H9 (cell line): ENCODE measurements at regions not wholly inside any gene's neighbourhood (a gene's known extent, or its start where the extent isn't known, plus 50 kb on each side); places are given as distances from the start of the nearest gene placed in this dataset.

ENCODE experiments used
- DNase-seq: peaks from one replicate; pipeline ENCODE4 v3.0.0-alpha.2; 2017
- H2AFZ ChIP-seq: one replicate; pipeline ENCODE4 v1.6.1; 2013; ENCODE audit warnings: mild to moderate bottlenecking, low read length, control low read depth, moderate library complexity
- H2AK5ac ChIP-seq: 2 replicates; pipeline ENCODE4 v1.6.1; 2013; ENCODE audit warnings: low read length, control low read depth, mixed read lengths; ENCODE audit not compliant: insufficient read length
- H2BK120ac ChIP-seq: one replicate; pipeline ENCODE4 v1.6.1; 2013; ENCODE audit warnings: low read depth, mild to moderate bottlenecking, low read length, control low read depth, inconsistent platforms; ENCODE audit not compliant: poor library complexity, severe bottlenecking
- H2BK12ac ChIP-seq: 2 replicates; pipeline ENCODE4 v1.6.1; 2013; ENCODE audit warnings: low read length, control low read depth, mixed read lengths, low read depth; ENCODE audit not compliant: insufficient read length
- H2BK15ac ChIP-seq: 2 replicates; pipeline ENCODE4 v1.6.1; 2013; ENCODE audit warnings: low read depth, low read length, control low read depth
- H2BK20ac ChIP-seq: one replicate; pipeline ENCODE4 v1.6.1; 2013; ENCODE audit warnings: low read depth, mild to moderate bottlenecking, low read length, control low read depth, inconsistent platforms; ENCODE audit not compliant: poor library complexity, severe bottlenecking
- H2BK5ac ChIP-seq: 2 replicates; pipeline ENCODE4 v1.6.1; 2013; ENCODE audit warnings: low read length, control low read depth, mixed read lengths; ENCODE audit not compliant: insufficient read length
- H3K14ac ChIP-seq: 2 replicates; pipeline ENCODE4 v1.6.1; 2013; ENCODE audit warnings: low read length, control low read depth; ENCODE audit not compliant: insufficient read depth
- H3K18ac ChIP-seq: 2 replicates; pipeline ENCODE4 v1.6.1; 2013; ENCODE audit warnings: low read depth, mild to moderate bottlenecking, mixed read lengths, low read length, control low read depth; ENCODE audit not compliant: insufficient read length
- H3K23ac ChIP-seq: 2 replicates; pipeline ENCODE4 v1.6.1; 2013; ENCODE audit warnings: low read length, control low read depth, mixed read lengths, low read depth; ENCODE audit not compliant: insufficient read length
- H3K23me2 ChIP-seq: 2 replicates; pipeline ENCODE4 v1.6.1; 2013; ENCODE audit warnings: low read depth, mild to moderate bottlenecking, mixed read lengths, low read length, control low read depth; ENCODE audit not compliant: insufficient read length, poor library complexity, severe bottlenecking
- H3K27ac ChIP-seq: 2 replicates; pipeline ENCODE4 v1.5.1; 2013; ENCODE audit warnings: low read length, control low read depth, mixed read lengths, low read depth; ENCODE audit not compliant: insufficient read length
- H3K27me3 ChIP-seq: 2 replicates; pipeline ENCODE4 v1.6.1; 2013; ENCODE audit warnings: low read length, control low read depth, inconsistent platforms; ENCODE audit not compliant: insufficient read depth
- H3K4ac ChIP-seq: 2 replicates; pipeline ENCODE4 v1.6.1; 2013; ENCODE audit warnings: low read depth, mild to moderate bottlenecking, control low read depth, inconsistent platforms, low read length, moderate library complexity
- H3K4me1 ChIP-seq: 2 replicates; pipeline ENCODE4 v1.6.1; 2013; ENCODE audit warnings: low read length, control low read depth, inconsistent platforms; ENCODE audit not compliant: insufficient read depth
- H3K4me2 ChIP-seq: 2 replicates; pipeline ENCODE4 v1.6.1; 2013; ENCODE audit warnings: low read length, control low read depth, mixed read lengths; ENCODE audit not compliant: insufficient read length, insufficient read depth
- H3K56ac ChIP-seq: 2 replicates; pipeline ENCODE4 v1.6.1; 2013; ENCODE audit warnings: low read depth, mild to moderate bottlenecking, mixed read lengths, low read length, control low read depth; ENCODE audit not compliant: insufficient read length
- H3K79me1 ChIP-seq: 2 replicates; pipeline ENCODE4 v1.6.1; 2013; ENCODE audit warnings: low read depth, mild to moderate bottlenecking, moderate library complexity, low read length, control low read depth, inconsistent platforms; ENCODE audit not compliant: insufficient read depth, poor library complexity, severe bottlenecking
- H3K79me2 ChIP-seq: 2 replicates; pipeline ENCODE4 v1.6.1; 2013; ENCODE audit warnings: low read length, control low read depth, inconsistent platforms; ENCODE audit not compliant: insufficient read depth
- H3K9ac ChIP-seq: 2 replicates; pipeline ENCODE4 v1.6.1; 2013; ENCODE audit warnings: low read length, control low read depth, mixed read lengths; ENCODE audit not compliant: insufficient read length; ENCODE audit errors: extremely low read depth
- H3K9me3 ChIP-seq: one replicate; pipeline ENCODE4 v1.6.1; 2013; ENCODE audit warnings: low read depth, low read length, inconsistent platforms; ENCODE audit not compliant: control insufficient read depth
- H3T11ph ChIP-seq: one replicate; pipeline ENCODE4 v1.6.1; 2013; ENCODE audit warnings: mild to moderate bottlenecking, low read length, control low read depth, inconsistent platforms
- H4K20me1 ChIP-seq: one replicate; pipeline ENCODE4 v1.6.1; 2013; ENCODE audit not compliant: control insufficient read depth, insufficient read length, insufficient read depth
- H4K5ac ChIP-seq: 2 replicates; pipeline ENCODE4 v1.6.1; 2013; ENCODE audit warnings: low read depth, mild to moderate bottlenecking, mixed read lengths, low read length, control low read depth; ENCODE audit not compliant: insufficient read length
- H4K8ac ChIP-seq: replicated peaks from 2 replicates; pipeline ENCODE4 v1.6.1; 2013; ENCODE audit warnings: low read length, control low read depth, mixed read lengths, low read depth; ENCODE audit not compliant: insufficient read length
- H4K91ac ChIP-seq: 2 replicates; pipeline ENCODE4 v1.6.1; 2013; ENCODE audit warnings: low read depth, mild to moderate bottlenecking, moderate library complexity, mixed read lengths, low read length, control low read depth; ENCODE audit not compliant: insufficient read length
- H3K27ac Mint-ChIP-seq, 3 experiments: 2 replicates in 2 of 3; 3 replicates in 1 of 3; pipeline ENCODE4 v1.8.0; 2020 to 2021; ENCODE audit warnings: mixed read lengths in 3 of 3, mild to moderate bottlenecking in 1 of 3, moderate library complexity in 1 of 3
- H3K27me3 Mint-ChIP-seq: 2 replicates; pipeline ENCODE4 v1.8.0; 2021; ENCODE audit warnings: low read depth, mild to moderate bottlenecking, moderate library complexity, mixed read lengths
- H3K36me3 Mint-ChIP-seq, 3 experiments: 2 replicates in 2 of 3; 3 replicates in 1 of 3; pipeline ENCODE4 v1.8.0; 2020 to 2021; ENCODE audit warnings: low read depth in 3 of 3, mixed read lengths in 3 of 3; ENCODE audit not compliant: insufficient read depth in 1 of 3
- H3K4me1 Mint-ChIP-seq, 2 experiments: 2 replicates each; pipeline ENCODE4 v1.8.0; 2020; ENCODE audit warnings: mixed read lengths in 2 of 2
- H3K4me3 Mint-ChIP-seq, 2 experiments: 2 replicates in 1 of 2; 3 replicates in 1 of 2; pipeline ENCODE4 v1.8.0; 2020 to 2021; ENCODE audit warnings: mild to moderate bottlenecking in 2 of 2, mixed read lengths in 2 of 2, moderate library complexity in 1 of 2
- H3K9me3 Mint-ChIP-seq, 2 experiments: 2 replicates in 1 of 2; 3 replicates in 1 of 2; pipeline ENCODE4 v1.8.0; 2020; ENCODE audit warnings: mild to moderate bottlenecking in 2 of 2, mixed read lengths in 2 of 2, moderate library complexity in 1 of 2
- CTCF ChIP-seq: fragments of 200-600 bp; sonication (generic); conservative IDR thresholded peaks from 3 replicates; pipeline ENCODE4 v1.8.0; 2021; ENCODE audit warnings: antibody characterized with exemption, mild to moderate bottlenecking
- WGBS: extraction: QIAGEN DNeasy Blood & Tissue Kit; methylation state at CpG from one replicate; pipeline ENCODE4 v1.1.7; 2013; ENCODE audit warnings: missing lambda C conversion rate, low lambda C conversion rate, mixed read lengths; ENCODE audit not compliant: insufficient read length; ENCODE audit errors: extremely low coverage; 5-methylcytosine and 5-hydroxymethylcytosine counted together

- no peak overlapping the region; a peak in 1 of 5 replicates for H3K4me3 Mint-ChIP-seq
- no CpG with 5 or more reads among the region's 8 CpGs for WGBS
- no peaks in the 10 kb centered on the region for H3K27me3 ChIP-seq
Observed at GRCh38 chr13:88144580-88144979, 473.4 kb downstream of the SLITRK5 start.

More at GRCh38 chr13:88144580-88144979, 473.4 kb downstream of the SLITRK5 start:
- peak; percentile 44 for DNase-seq
- Histone ChIP-seq H3T11ph (no peak overlapping the region), H2BK20ac (no peak overlapping the region), H2BK5ac (no peak overlapping the region), H2BK120ac (no peak overlapping the region), H3K4me1 (no peaks in the 10 kb centered on the region), H3K79me2 (no peaks in the 10 kb centered on the region), H3K9ac (no peak overlapping the region), H3K56ac (no peak overlapping the region), H3K79me1 (no peaks in the 10 kb centered on the region), H4K5ac (no peak overlapping the region), H2AFZ (no peak overlapping the region), H2BK15ac (no peak overlapping the region), H4K8ac (no peak overlapping the region), H2AK5ac (no peak overlapping the region), H3K14ac (no peak overlapping the region), H3K23me2 (no peaks in the 10 kb centered on the region), H3K23ac (no peak overlapping the region), H4K20me1 (no peaks in the 10 kb centered on the region), H3K9me3 (no peaks in the 10 kb centered on the region), H3K27ac (no peak overlapping the region), H3K18ac (no peak overlapping the region), H3K4ac (no peak overlapping the region), H2BK12ac (no peak overlapping the region), H4K91ac (no peak overlapping the region), H3K4me2 (no peak overlapping the region)
- H3K36me3 Mint-ChIP-seq = peaks cover 5 to 8% (median 5%) of the 10 kb centered on the region in 3 experiments; a peak in 4 of 7 replicates
- H3K27ac Mint-ChIP-seq = no peak overlapping the region; a peak in 1 of 7 replicates
- H3K4me1 Mint-ChIP-seq = no peaks in the 10 kb centered on the region
- no peaks in the 10 kb centered on the region for H3K27me3 Mint-ChIP-seq
- peak; percentile 45; the same call in 2 of the 3 replicates for TF ChIP-seq CTCF
- peaks cover 10 to 12% of the 10 kb centered on the region in 2 experiments for H3K9me3 Mint-ChIP-seq
